SK-N-SH treated with all-trans-retinoic acid at 6 μM for 48 hours (cell line): ENCODE measurements at regions not wholly inside any gene's neighbourhood (a gene's known extent, or its start where the extent isn't known, plus 50 kb on each side); places are given as distances from the start of the nearest gene placed in this dataset.

Experiments used
- PATZ1 ChIP-seq: fragments of 250-450 bp; sonication (Bioruptor Pico); IDR thresholded peaks from 2 replicates; pipeline ENCODE4 v1.8.0; 2020; ENCODE audit warnings: mild to moderate bottlenecking, moderate library complexity, borderline replicate concordance
- ZFP30 ChIP-seq: fragments of 450-650 bp; formaldehyde crosslinking; IDR thresholded peaks from 2 replicates; pipeline ENCODE4 v1.5.0; 2022; ENCODE audit warnings: mild to moderate bottlenecking, moderate library complexity
- ZNF565 ChIP-seq: fragments of 450-650 bp; formaldehyde crosslinking; conservative IDR thresholded peaks from 2 replicates; pipeline ENCODE4 v1.5.0; 2020; ENCODE audit warnings: low read depth, mild to moderate bottlenecking, moderate library complexity
- ZNF8 ChIP-seq: fragments of 450-650 bp; formaldehyde crosslinking; IDR thresholded peaks from 2 replicates; pipeline ENCODE4 v1.5.0; 2020; ENCODE audit warnings: mild to moderate bottlenecking, moderate library complexity

GRCh38 chr14:94686511-94687160, 74.4 kb downstream of the SERPINA3 start:
- TF ChIP-seq ZNF565 (no peak), PATZ1 (CRISPR knock-in tag) (no peak), ZNF8 (CRISPR knock-in tag) (no peak), ZFP30 (no peak)
